Natural killer cell treated with Interleukin-12 subunit alpha and Interleukin-12 subunit beta and Interleukin-15 and Interleukin-18, amount 100 ng/mL, for 72 hours (primary cell): ENCODE measurements at regions not wholly inside any gene's neighbourhood (a gene's known extent, or its start where the extent isn't known, plus 50 kb on each side); places are given as distances from the start of the nearest gene placed in this dataset.
"Not testable (repeated sequence)": the region's sequence is repeated elsewhere in the genome, so short reads cannot be mapped to it uniquely, and the experiment has no call there.

Experiments
- ATAC-seq, 2 donors: fragments of 150-1000 bp; cut with Tn5 transposase in 1 of 2; sonication (Bioruptor Pico), chemical (Tn5 transposase) in 1 of 2; 2 replicates each; pipeline ENCODE4 v1.10.0; 2021
- DNase-seq: peaks from one replicate; pipeline ENCODE4 v3.0.0; 2022; ENCODE audit warnings: low spot score
- H3K27ac Mint-ChIP-seq, 2 donors: 1 replicate in 1 of 2; 2 replicates in 1 of 2; pipeline ENCODE4 v1.8.0; 2022; ENCODE audit warnings: mixed read lengths in 2 of 2, mild to moderate bottlenecking in 1 of 2, moderate library complexity in 1 of 2
- H3K27me3 Mint-ChIP-seq, 2 donors: 1 replicate in 1 of 2; 2 replicates in 1 of 2; pipeline ENCODE4 v1.8.0; 2022; ENCODE audit warnings: mixed read lengths in 2 of 2
- H3K36me3 Mint-ChIP-seq: one replicate; pipeline ENCODE4 v1.8.0; 2022; ENCODE audit warnings: mixed read lengths
- H3K4me1 Mint-ChIP-seq, 2 donors: 1 replicate in 1 of 2; 2 replicates in 1 of 2; pipeline ENCODE4 v1.8.0; 2022; ENCODE audit warnings: low read depth in 2 of 2, mixed read lengths in 2 of 2, mild to moderate bottlenecking in 1 of 2
- H3K4me3 Mint-ChIP-seq: one replicate; pipeline ENCODE4 v1.8.0; 2022; ENCODE audit warnings: mixed read lengths
- H3K9me3 Mint-ChIP-seq: 2 replicates; pipeline ENCODE4 v1.8.0; 2022; ENCODE audit warnings: mixed read lengths

DNA sequence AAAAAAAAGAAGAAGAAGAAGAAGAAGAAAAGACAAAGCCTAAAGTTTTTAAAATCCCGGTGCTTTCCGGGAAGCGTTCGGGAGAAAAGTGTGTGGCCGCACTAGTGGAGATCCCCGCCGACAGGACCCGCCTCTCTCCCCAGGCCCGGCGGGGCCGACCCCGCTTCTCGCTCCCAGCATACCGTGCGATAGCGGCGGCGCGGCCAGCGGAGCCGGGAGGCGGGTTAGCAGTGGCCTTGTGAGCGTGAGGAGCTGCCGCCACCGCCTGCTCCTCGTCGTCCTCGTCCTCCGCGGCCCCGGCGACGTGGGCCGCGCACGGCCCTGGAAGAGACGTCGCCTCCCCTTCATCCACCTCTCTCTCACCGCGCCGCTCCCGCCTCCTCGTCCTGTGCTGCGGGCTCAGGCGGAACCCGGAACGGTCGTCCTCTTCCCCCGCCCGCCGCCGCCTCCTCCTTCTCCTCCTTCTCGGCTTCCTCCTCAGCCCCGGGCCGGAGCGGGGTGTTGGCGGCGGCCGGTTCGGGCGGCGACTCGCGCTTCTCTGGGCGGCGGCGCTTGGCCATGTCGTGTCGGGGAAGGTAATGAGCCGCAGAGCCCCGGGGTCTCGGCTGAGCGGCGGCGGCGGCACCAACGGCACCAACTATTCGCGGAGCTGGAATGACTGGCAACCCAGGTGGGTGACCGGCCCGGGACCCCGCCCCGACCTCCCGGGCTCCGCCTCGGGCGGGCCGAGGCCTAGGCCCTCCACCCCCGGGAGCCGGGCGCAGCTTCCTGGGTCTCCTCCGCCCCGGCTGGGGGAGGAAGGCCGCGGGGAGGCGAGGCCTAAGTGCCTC lies 62.6 kb upstream of the CDR2 start:
- Mint-ChIP-seq H3K4me3 (peak overlapping the region; percentile 87), H3K27ac (peak overlapping the region; percentile 88 to 99)
- DNase-seq (peak; percentile 88), ATAC-seq (peak; percentile 91 to 94)
- H3K36me3 Mint-ChIP-seq, H3K4me1 Mint-ChIP-seq, H3K9me3 Mint-ChIP-seq, H3K27me3 Mint-ChIP-seq: not testable (repeated sequence)

DNA sequence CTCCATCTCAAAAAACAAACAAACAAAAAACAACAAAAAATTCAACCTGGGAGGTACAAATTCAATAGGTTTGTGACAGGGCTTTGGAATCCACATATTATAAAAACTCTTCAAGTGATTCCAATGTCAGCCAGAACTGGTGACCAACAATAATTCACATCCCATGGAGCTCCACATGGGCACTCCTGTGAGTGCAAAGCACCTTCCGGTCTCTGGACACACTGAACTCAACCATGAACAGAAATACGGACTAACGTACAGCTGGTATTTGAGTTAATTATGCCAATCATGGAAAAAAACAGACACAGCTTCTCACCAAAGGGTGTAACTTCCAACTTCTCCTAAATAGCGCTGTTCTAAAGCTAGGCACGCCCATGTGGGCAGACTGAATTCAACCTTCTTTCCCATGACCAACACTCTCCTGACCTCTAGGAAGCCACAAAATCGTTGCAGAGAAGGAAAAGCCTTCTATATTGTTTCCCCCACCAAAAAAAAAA lies 62.0 kb upstream of the CDR2 start:
- not testable (repeated sequence) for DNase-seq, H3K4me1 Mint-ChIP-seq, H3K27me3 Mint-ChIP-seq, H3K36me3 Mint-ChIP-seq, H3K9me3 Mint-ChIP-seq
- Mint-ChIP-seq H3K4me3 (peak overlapping the region; percentile 87), H3K27ac (peak overlapping the region; percentile 88 to 99)
- peak; percentile 49 to 61 for ATAC-seq

GRCh38 chr16:22431314-22431713 lies 56.9 kb upstream of the CDR2 start:
- ATAC-seq, result peak in 1 of 2 donors; percentile 20
- not testable (repeated sequence) for H3K27me3 Mint-ChIP-seq

GRCh38 chr16:22428654-22429053 lies 54.2 kb upstream of the CDR2 start:
- Mint-ChIP-seq H3K9me3 (no peaks in the 10 kb centered on the region), H3K4me3 (no peak overlapping the region), H3K27me3 (no peaks in the 10 kb centered on the region), H3K27ac (no peak overlapping the region), H3K4me1 (peaks cover 3 to 10% of the 10 kb centered on the region in 2 donors), H3K36me3 (peaks cover 3% of the 10 kb centered on the region)
- ATAC-seq, result no peak
- no peak for DNase-seq

More at GRCh38 chr16:22431314-22431713, 56.9 kb upstream of the CDR2 start:
- not testable (repeated sequence) for H3K36me3 Mint-ChIP-seq, H3K9me3 Mint-ChIP-seq, H3K4me3 Mint-ChIP-seq, H3K4me1 Mint-ChIP-seq, DNase-seq
- H3K27ac Mint-ChIP-seq, result peak overlapping the region in 1 of 2 donors; percentile 29

DNA sequence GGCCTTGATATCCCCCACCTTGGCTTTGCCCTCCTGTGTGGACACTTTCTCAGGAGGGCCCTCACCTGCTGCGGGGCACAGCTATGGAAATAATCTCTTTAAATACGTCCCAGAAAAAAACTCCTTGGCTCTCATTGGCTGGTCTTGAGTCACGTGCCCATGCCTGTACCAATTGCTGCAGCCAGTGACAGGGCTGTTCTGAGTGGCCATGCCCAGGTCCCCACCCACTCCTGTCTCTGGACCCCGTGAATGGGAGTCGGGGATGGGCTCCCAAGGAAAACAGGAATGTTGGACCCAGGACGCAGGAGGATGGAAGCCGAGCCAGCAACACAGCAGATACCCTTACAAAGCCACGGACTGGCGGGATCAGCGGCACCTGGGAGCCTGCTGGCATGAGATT lies 53.1 kb upstream of the CDR2 start:
- ATAC-seq, result no peak
- Mint-ChIP-seq H3K27ac (no peak overlapping the region), H3K27me3 (no peaks in the 10 kb centered on the region), H3K36me3 (peaks cover 7% of the 10 kb centered on the region), H3K4me1 (peaks cover 3 to 13% of the 10 kb centered on the region in 2 donors), H3K4me3 (no peak overlapping the region), H3K9me3 (no peaks in the 10 kb centered on the region)
- DNase-seq, result no peak

- H3K9me3 Mint-ChIP-seq, result no peaks in the 10 kb centered on the region
- ATAC-seq (no peak), DNase-seq (no peak)
- peaks cover 3 to 9% of the 10 kb centered on the region in 2 donors for H3K4me1 Mint-ChIP-seq
- H3K27me3 Mint-ChIP-seq, result no peaks in the 10 kb centered on the region
- no peak overlapping the region for H3K27ac Mint-ChIP-seq
- no peak overlapping the region for H3K4me3 Mint-ChIP-seq
- peaks cover 7% of the 10 kb centered on the region for H3K36me3 Mint-ChIP-seq
These were observed 51.4 kb upstream of the CDR2 start for GRCh38 chr16:22425847-22426246.

DNA sequence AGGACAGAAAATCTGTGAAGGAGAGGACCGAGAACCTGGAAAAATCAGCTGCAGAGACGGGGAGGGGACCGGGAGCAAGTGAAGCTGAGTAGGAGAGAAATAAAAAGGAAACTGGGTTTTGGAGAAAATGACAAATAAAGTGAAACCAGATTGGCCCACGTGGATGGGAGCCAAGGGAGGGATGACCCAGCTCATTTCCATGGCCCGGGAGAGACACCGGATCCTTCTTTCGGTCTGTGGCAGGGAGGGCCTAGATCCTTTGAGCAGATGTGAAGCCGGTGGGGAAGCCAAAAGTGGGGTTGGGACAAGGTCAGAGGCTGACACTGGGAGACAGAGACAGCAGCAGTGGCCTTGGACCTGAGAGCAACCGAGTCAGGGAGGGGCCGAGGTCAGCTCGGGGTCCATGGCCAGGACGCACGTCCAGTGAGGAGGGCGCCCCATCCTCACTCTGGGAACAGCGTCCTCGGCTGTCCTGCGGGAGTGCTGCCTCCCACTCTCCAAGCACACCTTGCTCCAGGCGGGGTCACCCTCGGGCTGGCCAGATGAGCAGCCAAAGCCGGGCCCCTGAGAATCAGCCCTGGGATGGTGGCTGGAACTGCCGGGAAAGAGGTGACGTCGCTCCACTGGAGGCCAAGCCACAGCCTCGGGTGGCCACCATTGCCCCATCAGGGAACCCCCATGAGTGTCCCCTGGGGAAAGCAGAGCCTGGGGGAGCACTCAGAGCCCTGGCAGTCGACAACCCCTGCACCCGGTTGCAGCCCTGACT lies 50.8 kb upstream of the CDR2 start:
- DNase-seq, result no peak
- ATAC-seq, result no peak
- Mint-ChIP-seq H3K36me3 (peaks cover 7% of the 10 kb centered on the region), H3K27me3 (no peaks in the 10 kb centered on the region), H3K4me1 (peaks cover 0 to 6% of the 10 kb centered on the region in 2 donors), H3K27ac (peak overlapping the region in 1 of 2 donors; percentile 15), H3K4me3 (no peak overlapping the region), H3K9me3 (no peaks in the 10 kb centered on the region)

GRCh38 chr16:22424161-22424937 lies 49.9 kb upstream of the CDR2 start:
- Mint-ChIP-seq H3K27ac (peak overlapping the region in 1 of 2 donors; percentile 15), H3K4me1 (peaks cover 0 to 4% of the 10 kb centered on the region in 2 donors), H3K4me3 (no peak overlapping the region), H3K36me3 (peaks cover 7% of the 10 kb centered on the region), H3K27me3 (no peaks in the 10 kb centered on the region), H3K9me3 (no peaks in the 10 kb centered on the region)
- DNase-seq, result no peak
- no peak for ATAC-seq
